NCI-H460 (cell line): ENCODE measurements at regions not wholly inside any gene's neighbourhood (a gene's known extent, or its start where the extent isn't known, plus 50 kb on each side); places are given as distances from the start of the nearest gene placed in this dataset.

Experiments used
- DNase-seq: peaks from one replicate; pipeline ENCODE4 v3.0.0-alpha.2; 2016; ENCODE audit warnings: low read depth; ENCODE audit errors: extremely low read depth

- DNase-seq = no peak
Measured at GRCh38 chr1:90561103-90561783, 155.9 kb downstream of the BARHL2 start.

- DNase-seq = no peak
Measured at GRCh38 chr1:90558754-90559378, 158.2 kb downstream of the BARHL2 start.

- DNase-seq = no peak
Measured at GRCh38 chr1:90558126-90558525, 159.0 kb downstream of the BARHL2 start.

GRCh38 chr1:90557706-90558105 lies 159.4 kb downstream of the BARHL2 start:
- DNase-seq = no peak

- no peak for DNase-seq
Measured at GRCh38 chr1:90550626-90551406, 166.3 kb downstream of the BARHL2 start.

- DNase-seq = no peak
Measured at GRCh38 chr1:90544356-90544755, 172.7 kb downstream of the BARHL2 start.

- DNase-seq = no peak
Measured at GRCh38 chr1:90537606-90538362, 179.3 kb downstream of the BARHL2 start.

GRCh38 chr1:90534663-90535295 lies 182.3 kb downstream of the BARHL2 start:
- DNase-seq = no peak

GRCh38 chr1:90534116-90534515 lies 183.0 kb downstream of the BARHL2 start:
- DNase-seq = no peak

- no peak for DNase-seq
Measured at GRCh38 chr1:90526954-90527353, 190.1 kb downstream of the BARHL2 start.

GRCh38 chr1:90522432-90522831 lies 194.7 kb downstream of the BARHL2 start:
- DNase-seq = no peak

- no peak for DNase-seq
Measured at GRCh38 chr1:90513956-90514355, 203.1 kb downstream of the BARHL2 start.

- DNase-seq = no peak
Measured at GRCh38 chr1:90512441-90512840, 204.7 kb downstream of the BARHL2 start.

- DNase-seq = no peak
Measured at GRCh38 chr1:90510143-90510542, 207.0 kb downstream of the BARHL2 start.

- no peak for DNase-seq
Measured at GRCh38 chr1:90509225-90510048, 207.7 kb downstream of the BARHL2 start.

- DNase-seq = no peak
Measured at GRCh38 chr1:90508376-90509167, 208.5 kb downstream of the BARHL2 start.

- DNase-seq = no peak
Measured at GRCh38 chr1:90507173-90507572, 209.9 kb downstream of the BARHL2 start.

- DNase-seq = no peak
Measured at GRCh38 chr1:90505806-90506205, 211.3 kb downstream of the BARHL2 start.

- DNase-seq = no peak
Measured at GRCh38 chr1:90504509-90504908, 212.6 kb downstream of the BARHL2 start.
